NCI-H345 (cell line): ENCODE measurements at regions not wholly inside any gene's neighbourhood (a gene's known extent, or its start where the extent isn't known, plus 50 kb on each side); places are given as distances from the start of the nearest gene placed in this dataset.
A peak's percentile ranks its signal among the peaks of the same experiment; 100 is the strongest.
"Not testable (repeated sequence)": the region's sequence is repeated elsewhere in the genome, so short reads cannot be mapped to it uniquely, and the experiment has no call there.

Experiments
- DNase-seq: peaks from one replicate; lab custom pipeline; 2025; lab: John Stamatoyannopoulos, UW

- DNase-seq, result no peak
Measured at GRCh38 chr22:46040471-46041465, 63.8 kb upstream of the WNT7B start.

DNA sequence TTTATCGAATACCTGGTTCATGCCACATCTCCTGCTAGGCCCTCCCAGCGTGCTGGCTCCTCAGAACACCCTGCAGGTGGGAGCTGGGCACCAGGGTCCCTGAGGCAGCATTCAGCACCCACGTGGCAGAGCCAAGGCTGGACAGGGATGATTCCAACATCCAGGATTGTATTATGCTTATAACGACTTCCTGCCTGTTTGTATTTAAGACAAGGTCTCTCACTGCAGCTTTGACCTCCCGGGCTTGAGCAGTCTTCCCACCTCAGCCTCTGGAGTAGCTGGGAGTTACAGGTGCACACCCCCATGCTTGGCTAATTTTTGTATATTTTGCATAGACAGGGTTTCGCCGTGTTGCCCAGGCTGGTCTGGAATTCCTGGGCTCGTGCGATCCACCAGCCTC lies 64.7 kb upstream of the WNT7B start:
- no peak for DNase-seq

GRCh38 chr22:46042786-46043185 lies 65.8 kb upstream of the WNT7B start:
- DNase-seq, result no peak

DNA sequence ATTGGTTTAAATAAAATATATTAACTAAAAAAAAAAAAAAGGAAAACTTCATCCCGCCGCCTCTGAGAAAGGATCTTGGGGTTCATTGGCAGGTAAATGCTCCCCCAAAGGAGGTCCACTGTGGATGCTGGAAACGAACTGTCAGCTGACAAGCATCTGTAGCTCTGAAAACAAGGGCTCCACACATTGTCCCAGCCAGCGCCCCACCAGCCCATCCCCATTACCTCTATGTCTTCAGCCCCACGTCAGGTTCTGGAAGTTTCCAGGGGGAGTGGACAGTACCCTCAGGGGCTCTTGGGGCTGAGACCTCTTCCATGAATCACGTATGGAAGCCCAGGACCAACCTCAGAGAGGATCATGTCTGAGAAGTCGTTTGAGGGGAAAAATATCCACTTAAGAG lies 66.4 kb upstream of the WNT7B start:
- DNase-seq, result no peak

GRCh38 chr22:46043816-46044620 lies 67.1 kb upstream of the WNT7B start:
- peak; percentile 4 for DNase-seq

DNA sequence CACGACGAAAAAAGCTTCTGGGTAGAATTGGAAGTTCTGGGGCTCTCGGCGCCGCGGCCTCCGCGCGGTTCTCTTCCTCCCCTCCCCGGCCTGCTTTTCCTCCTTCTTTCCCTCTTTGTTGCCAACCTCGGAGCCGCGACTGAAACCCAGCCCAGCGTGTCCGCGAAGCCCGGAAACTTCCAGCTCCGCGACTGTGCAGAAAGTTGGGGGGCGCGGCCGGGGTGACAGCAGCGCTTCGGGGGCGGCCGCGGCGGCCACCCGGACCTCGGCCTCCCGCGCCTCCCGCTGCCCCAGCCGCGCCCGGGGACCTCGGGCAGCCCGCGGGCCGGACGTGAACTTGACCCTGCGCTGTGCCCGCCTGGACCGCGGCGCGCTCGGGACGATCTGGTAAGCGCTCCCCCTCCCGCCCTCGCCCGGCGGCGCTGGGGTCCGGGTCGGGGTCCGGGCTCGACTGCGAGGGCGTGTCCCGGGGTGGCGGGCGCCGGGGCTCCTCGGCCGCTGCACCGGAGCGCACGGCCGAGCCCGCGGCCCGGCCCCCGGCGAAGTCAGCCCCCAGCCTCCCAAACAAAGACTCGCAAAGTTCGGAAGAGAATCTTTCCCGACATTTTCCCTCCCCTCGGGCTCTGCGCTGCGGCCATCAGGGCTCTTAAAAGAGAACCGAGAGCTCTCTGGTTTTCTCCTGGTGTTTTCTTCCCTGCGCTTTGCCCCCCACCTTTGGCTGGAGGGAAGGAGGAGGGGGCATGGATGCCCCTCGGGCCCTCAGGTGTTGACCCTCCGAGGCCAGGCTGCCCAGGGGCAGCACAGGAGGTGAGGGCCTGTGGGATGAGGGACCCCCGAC lies 67.9 kb upstream of the WNT7B start:
- DNase-seq, result no peak

- DNase-seq, result no peak
Measured at GRCh38 chr22:46045459-46046298, 68.7 kb upstream of the WNT7B start.

DNA sequence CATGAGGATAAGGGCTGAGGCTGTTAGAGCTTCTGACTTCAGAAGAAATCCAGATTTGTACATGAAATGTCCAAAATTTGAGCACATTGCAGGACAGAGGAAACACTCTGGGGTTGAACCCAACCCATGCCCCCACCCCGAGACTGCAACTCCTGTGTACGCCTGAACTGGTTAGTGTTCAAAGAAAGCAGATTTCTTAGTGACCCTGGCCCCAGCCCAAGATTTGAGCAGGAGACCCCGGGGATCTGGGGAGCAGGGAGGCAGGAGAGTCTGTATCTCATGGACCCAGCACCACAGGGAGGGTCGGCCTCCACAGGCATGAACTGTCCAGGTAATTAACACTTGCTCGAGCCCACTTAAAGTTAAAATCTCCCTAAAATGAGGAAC lies 69.3 kb upstream of the WNT7B start:
- no peak for DNase-seq

- DNase-seq, result no peak
Measured at GRCh38 chr22:46047226-46047625, 70.3 kb upstream of the WNT7B start.

GRCh38 chr22:46047841-46048595 lies 71.1 kb upstream of the WNT7B start:
- DNase-seq, result no peak

GRCh38 chr22:46048661-46049060 lies 71.7 kb upstream of the WNT7B start:
- not testable (repeated sequence) for DNase-seq

DNA sequence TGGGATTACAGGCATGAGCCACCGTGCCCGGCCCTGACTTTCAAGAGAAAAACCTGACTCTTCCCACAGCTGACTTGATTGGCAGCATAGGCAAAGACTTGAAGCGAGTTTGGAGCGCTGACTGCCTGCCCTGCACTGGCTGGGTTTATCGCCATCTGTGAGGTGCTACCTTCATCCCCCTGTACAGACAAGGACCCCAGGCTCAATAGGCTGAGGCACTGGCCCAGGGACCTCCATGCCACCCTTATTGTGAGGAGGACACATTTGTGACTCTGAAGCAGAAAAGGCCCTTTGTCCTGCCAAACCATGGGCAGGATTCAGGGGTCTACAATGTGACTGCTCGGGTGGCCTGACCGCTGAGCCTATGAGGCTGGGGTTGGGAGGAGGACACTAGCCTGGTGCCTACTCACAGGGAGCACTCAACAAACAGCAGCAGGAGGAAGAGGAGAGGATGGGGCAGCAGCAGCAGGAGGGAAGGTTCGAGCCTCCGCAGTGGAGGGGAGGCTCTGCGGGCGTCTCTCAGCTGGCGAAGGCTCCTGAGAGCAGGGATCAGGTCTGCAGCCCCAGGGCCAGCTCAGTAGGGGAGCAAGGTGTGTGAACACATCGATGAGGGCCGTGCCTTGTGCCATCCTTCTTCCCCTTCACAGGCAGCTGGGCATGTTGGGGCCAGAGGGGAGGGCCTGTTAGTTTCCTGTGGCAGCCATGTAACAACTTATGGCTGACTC lies 72.9 kb upstream of the WNT7B start:
- DNase-seq, result no peak

GRCh38 chr22:46050451-46050845 lies 73.5 kb upstream of the WNT7B start:
- no peak for DNase-seq

DNA sequence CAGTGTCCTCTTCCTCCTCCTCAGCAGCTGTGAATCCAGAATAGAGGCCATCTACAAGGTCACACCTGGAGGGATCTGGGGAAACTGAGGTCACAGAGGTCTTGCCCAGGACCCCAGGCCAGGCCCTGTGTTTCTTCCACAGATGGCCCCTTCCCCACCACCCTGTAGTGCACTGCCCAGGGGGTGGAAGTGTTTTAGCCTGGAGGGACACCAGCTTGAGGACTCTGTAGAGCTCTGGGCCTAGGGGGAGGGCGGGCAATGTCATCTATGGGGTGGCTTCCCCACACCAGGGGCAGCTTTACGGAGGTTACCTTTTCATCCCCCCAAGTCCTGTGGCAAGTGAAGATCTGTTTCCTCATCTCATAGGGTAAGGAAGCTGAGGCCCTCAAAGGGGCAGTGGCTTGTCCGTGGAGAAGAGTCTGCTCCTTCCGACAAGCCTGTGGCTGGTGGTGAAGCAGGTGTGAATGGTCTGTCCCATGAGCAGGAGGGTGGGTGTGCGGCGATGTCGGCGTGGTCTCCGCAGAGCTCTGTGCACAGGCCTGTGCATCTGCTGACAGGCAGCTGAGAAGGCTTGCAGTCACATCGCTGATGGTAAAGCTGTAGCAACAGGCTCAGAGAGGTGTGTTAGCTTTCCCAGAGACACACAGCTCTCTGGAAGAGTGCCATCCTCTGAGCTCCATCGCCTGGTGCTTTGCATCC lies 74.1 kb upstream of the WNT7B start:
- no peak for DNase-seq

DNA sequence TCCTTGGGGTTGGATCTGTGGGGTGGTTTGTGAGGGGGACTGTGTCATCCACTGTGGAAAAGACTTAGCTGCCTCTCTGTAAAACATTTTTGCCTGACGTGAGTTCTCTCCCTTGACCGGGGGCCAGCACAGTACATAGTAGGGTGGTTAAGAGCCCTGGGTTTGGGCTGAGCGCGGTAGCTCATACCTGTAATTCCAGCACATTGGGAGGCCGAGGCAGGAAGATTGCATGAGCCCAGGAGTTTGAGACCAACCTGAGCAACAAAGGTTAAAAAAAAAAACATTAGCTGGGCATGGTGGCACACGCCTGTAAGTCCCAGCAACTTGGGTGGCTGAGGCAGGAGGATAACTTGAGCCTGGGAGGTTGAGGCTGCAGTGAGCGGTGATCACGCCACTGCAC lies 74.7 kb upstream of the WNT7B start:
- no peak for DNase-seq

- no peak for DNase-seq
Measured at GRCh38 chr22:46052331-46052771, 75.4 kb upstream of the WNT7B start.

- DNase-seq, result peak; percentile 73
Measured at GRCh38 chr22:46052801-46053562, 76.0 kb upstream of the WNT7B start.

DNA sequence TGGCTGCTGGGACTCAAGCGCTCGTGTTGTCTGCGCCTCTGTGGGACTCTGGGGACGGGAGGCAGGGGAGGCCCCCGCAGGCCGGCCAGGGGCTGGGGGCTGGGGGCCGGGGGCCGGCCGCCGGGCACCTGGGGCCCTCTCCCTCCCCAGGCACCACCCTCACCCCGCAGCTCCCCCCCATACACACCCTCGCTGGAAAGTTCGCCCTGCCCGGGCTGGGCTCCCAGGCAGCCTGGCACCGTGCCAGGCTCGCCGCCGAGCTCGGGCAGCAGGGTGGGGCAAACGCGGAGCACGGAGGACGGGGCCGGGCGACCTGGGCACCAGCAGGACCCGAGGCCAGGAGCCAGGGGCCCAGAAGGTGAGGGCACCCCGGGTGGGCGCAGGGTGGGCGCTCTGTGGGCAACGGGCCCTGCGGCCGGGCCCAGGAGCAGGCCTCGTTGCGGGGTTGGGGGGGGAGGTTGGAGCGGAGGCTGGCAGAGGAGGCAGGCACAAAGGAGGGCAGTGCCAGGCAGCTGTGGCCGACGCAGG lies 76.7 kb upstream of the WNT7B start:
- peak; percentile 74 for DNase-seq
